GM19463 (cell line): ENCODE measurements at regions not wholly inside any gene's neighbourhood (a gene's known extent, or its start where the extent isn't known, plus 50 kb on each side); places are given as distances from the start of the nearest gene placed in this dataset.

Source experiments
- ATAC-seq: cut with Tn5 transposase; IDR thresholded peaks from one replicate; pipeline ENCODE4 v1.9.1; 2021; ENCODE audit warnings: mild to moderate bottlenecking, moderate library complexity; ENCODE audit not compliant: unreplicated experiment

DNA sequence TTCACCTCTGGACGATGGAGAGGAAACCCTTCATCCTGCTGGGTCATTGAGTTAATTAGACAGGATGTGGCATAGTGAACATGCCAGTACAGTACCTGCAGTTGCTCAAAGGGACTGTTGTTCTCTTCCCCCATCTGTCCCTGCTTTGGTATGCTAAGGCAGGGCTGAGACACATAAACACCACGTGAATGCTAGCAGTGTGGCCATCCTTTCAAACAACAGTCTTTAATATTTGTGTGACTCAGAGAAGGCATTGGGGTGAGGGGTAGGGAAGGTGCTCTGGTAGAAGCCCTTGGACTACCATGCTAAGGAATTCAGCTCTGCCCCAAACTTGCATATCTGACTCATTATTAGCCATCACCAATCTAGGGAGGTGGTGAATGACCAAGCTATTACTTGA lies 180.2 kb upstream of the ZNF618 start:
- no peak for ATAC-seq

DNA sequence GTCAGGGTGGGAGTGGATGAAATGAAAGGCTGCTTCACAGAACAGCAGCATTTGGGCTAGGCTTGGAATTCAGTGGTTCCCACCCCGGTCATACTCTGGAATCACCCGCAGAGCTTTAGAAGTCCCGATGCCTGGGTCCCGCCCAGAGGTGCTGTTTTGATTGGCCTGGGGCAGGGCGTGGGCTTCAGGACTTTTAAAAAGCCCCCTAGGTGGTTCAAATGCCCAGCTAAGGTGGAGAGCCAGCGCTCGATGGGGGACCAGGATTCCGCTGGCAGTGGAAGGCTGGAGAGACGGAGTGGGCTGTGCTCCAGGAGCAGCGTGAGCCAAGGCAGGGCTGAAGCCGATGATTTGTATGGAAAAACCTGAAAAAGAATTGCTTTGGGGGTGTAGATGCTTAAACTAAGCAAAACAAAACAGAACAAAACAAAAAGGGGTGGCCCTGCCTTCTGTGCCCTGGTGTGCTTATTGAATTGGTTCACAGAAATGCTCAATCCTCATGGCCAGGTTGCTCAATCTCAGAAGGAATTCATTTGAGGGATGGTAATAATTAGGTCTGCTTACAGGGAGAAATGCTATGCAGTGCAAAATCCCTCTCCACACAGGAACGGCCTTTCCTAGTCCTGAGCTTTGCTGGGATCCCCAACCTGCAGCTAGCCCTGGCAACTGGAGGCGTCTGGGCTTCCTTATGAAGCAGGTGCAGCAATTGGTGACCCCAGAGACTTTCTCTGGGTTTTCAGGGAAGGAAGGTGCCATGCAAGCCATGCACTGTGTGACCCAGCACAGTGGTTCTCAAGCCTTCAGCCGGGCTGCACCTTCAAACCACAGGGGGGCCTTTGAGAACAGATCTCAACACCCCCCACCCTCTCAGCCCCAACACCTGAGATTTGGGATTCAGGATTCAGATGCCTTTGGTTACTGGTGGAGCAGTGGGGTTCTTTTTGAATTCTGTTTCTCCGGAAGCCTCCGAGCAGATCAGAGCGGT lies 174.0 kb upstream of the ZNF618 start:
- no peak for ATAC-seq

- ATAC-seq = no peak
These were observed 170.7 kb upstream of the ZNF618 start for GRCh38 chr9:113705306-113705927.

DNA sequence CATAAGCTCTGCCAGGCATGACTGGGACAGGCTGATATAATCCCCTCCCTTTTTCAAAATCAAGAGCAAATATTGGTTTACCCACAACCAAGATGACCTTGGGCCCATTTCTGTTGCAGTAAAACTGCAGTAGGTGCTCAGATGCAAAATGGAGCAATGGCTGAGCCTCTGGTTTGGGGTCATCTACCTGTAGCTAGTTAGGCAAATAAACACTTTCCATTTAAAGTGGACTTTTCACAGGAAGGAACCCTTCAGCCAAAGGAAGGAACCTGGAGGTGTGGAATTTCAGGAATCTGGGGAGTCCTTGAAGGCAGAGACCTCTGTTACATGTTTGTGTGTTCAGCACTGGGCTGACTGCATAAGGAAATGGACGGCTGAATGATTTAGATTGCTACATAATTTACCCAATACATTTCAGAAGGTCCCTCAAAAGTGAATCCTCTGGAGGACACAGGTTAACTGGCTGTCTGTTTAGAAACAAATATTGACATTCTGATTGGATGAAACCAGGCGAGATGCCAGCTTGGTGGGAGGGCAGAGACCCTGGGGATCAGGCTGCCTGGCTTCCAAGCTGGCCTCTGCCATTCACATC lies 170.1 kb upstream of the ZNF618 start:
- ATAC-seq = no peak

- no peak for ATAC-seq
These were observed 168.0 kb upstream of the ZNF618 start for GRCh38 chr9:113707953-113708695.

GRCh38 chr9:113708821-113709713 lies 167.0 kb upstream of the ZNF618 start:
- ATAC-seq = no peak

DNA sequence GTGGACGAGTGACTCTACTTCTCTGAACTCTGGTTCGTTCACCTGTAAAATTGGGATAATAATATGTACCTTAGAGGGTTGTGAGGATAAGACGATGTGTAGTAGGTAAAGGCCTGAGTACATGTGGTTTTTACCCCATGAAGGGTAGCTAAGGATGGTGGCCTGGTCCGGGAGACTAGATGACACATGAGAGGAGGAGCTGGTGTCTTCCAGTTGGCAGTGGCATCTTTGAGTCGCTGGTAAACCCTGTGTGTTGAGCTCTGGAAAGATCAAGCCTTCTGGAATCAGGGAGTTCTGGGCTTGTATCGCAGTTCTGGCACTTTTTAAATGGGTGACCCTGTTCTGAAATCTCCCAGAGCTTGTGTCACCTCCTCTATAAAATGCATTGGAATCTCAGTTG lies 166.4 kb upstream of the ZNF618 start:
- ATAC-seq = no peak

DNA sequence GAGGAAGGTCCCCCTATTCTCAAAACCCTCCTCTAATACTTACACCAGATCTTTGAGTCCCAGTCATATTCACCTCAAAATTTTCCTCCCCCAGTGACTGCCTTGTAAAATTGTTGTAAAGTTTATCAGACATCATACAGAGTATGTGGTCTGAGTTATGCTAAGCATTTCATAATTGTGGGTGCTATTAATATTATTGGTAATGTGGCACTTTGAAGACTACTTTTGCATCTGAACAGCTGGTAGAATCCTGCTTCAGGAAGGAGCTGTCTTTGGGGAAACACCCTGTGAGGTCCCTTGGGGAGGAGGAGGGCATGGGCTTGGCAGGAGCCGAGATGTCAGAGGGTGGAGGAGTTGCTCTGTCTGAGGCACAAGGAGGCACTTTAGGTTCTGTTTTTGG lies 164.9 kb upstream of the ZNF618 start:
- ATAC-seq = no peak

GRCh38 chr9:113712053-113712452 lies 164.1 kb upstream of the ZNF618 start:
- ATAC-seq = no peak

GRCh38 chr9:113715086-113715485 lies 161.0 kb upstream of the ZNF618 start:
- no peak for ATAC-seq

- ATAC-seq = no peak
These were observed 156.2 kb upstream of the ZNF618 start for GRCh38 chr9:113719919-113720318.

DNA sequence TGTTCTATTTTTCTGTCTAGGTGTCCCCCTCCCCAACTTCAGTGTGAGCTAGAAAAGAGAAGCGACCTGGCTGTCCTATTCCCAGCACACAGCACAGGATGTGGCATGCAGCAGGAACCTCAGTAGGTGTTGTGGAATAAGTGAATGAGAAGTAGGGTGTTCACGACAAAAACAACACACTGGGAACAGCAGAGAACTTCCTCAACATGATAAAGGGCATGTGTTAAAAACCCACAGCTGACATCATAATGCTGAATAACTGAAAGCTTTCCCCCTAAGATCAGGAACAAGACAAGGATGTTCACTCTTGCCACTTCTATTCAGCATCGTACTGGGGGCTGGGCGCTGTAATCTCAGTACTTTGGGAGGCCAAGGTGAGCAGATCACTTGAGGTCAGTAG lies 155.6 kb upstream of the ZNF618 start:
- ATAC-seq = no peak

DNA sequence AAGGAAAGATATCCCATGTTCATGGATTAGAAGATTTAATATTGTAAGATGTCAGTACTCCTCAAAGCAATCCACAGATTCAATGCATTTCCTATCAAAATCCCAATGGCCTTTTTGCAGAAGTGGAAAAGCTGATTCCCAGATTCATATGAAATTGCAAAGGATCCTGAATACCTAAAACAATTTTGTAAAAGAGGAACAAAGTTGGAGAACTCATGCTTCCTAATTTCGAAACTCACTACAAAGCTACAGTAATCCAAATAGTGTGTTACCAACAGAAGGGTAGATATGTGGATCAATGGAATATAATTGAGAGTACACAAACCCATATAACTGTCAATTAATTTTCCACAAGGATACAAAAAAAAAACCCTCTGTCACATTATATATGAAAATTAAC lies 154.3 kb upstream of the ZNF618 start:
- no peak for ATAC-seq

DNA sequence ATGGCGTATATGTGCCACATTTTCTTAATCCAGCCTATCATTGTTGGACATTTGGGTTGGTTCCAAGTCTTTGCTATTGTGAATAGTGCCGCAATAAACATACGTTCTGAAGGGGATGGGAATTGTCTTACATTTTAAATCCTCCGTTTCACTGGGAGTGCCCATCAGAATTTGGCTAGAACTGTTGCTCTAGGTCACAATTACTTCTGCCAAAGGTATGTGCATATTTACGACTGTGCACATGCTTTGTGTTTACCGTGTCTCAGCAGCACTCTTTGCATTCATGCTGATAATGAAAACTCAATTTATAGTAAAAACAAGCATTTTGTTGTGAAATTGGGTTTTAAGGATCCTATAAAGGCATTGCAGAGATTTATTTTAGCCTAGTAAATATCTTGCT lies 151.9 kb upstream of the ZNF618 start:
- ATAC-seq = no peak

- no peak for ATAC-seq
These were observed 147.1 kb upstream of the ZNF618 start for GRCh38 chr9:113728989-113729388.

DNA sequence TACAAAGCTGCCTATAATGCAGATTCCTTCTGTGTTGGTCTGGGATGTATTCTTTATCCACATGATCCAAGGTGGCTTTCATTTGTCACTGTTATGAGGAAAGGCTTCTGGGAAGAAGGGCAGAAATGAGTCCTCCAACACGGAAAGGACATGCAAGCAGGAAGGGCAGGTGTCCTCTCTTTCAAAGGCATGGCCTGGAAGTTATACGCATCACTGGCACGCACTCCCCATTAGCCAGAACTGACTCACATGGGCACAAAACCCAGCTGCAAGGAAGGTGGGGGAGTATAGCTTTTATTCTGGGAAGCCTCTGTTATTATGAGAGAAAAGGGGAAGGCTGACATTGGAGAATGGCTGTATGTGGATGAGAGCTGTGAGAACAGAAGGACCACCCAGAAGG lies 141.3 kb upstream of the ZNF618 start:
- ATAC-seq = no peak

GRCh38 chr9:113737517-113738271 lies 138.4 kb upstream of the ZNF618 start:
- no peak for ATAC-seq

DNA sequence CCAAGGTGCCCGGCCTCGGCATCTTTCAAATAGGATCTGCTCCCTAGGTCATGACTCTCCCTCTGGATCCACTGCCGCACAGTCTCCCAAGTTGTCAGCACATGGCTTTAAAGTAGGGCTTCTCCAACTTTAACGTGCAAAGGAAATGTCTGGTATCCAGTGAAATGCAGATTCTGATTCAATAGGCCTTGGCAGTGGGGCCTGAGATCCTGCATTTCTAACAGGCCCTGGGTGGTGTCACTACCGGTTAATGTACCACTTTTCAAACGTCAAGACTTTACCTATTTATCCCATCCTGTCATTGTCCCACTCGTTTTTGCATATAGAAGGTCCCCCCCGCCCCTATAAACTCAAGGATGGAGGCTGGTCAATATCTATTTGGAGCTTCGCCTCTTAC lies 137.6 kb upstream of the ZNF618 start:
- ATAC-seq = no peak

- no peak for ATAC-seq
These were observed 137.1 kb upstream of the ZNF618 start for GRCh38 chr9:113738893-113739604.
